ENCODE measurements at regions not wholly inside any gene's neighbourhood (a gene's known extent, or its start where the extent isn't known, plus 50 kb on each side); places are given as distances from the start of the nearest gene placed in this dataset.
"Not testable (repeated sequence)": the region's sequence is repeated elsewhere in the genome, so short reads cannot be mapped to it uniquely, and the experiment has no call there.

DNA sequence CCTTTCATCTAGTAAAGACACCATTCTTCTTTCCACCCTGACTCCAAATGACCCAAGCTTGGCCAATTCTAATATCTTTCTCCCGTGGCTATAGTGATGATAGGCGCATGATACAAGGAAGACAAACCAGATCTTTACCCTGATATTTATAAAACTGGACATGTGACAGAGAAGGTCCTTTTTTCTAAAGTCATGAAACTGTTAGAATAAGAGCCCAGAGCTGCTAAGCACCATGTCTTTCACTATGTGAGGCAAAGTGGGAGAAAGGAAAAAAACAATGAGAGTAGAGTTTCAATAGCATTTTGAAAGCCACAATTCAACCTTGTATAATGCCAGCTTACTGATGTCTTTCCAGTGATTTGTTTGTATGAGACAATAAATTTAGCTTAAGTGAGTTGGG lies 212.4 kb downstream of the RASSF9 start:
- DNase-seq (ENCODE audit: low read depth), result no peak
- H3K4me3 ChIP-seq (ENCODE audit: low read depth, low read length), result no peak overlapping the region

DNA sequence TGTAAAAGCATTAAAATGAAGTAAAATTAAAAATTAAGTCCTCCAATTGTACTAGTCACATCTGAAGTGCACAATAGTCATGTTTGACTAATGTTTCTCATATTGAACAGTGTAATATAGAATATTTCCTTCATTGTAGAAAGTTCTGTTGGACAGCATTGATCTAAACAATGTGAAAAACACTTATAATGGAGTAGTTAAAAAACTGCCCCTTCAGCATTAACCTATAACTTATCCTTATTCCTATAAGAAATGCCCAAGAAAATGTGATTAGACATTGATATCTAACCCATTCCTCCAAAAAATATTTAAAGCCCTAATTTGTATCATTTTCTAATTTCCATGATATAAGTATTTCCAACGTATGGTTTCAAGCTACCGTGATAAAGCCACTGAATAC lies 210.7 kb downstream of the RASSF9 start:
- H3K4me3 ChIP-seq (ENCODE audit: low read depth, low read length), result no peak overlapping the region
- no peak for DNase-seq (ENCODE audit: low read depth)

DNA sequence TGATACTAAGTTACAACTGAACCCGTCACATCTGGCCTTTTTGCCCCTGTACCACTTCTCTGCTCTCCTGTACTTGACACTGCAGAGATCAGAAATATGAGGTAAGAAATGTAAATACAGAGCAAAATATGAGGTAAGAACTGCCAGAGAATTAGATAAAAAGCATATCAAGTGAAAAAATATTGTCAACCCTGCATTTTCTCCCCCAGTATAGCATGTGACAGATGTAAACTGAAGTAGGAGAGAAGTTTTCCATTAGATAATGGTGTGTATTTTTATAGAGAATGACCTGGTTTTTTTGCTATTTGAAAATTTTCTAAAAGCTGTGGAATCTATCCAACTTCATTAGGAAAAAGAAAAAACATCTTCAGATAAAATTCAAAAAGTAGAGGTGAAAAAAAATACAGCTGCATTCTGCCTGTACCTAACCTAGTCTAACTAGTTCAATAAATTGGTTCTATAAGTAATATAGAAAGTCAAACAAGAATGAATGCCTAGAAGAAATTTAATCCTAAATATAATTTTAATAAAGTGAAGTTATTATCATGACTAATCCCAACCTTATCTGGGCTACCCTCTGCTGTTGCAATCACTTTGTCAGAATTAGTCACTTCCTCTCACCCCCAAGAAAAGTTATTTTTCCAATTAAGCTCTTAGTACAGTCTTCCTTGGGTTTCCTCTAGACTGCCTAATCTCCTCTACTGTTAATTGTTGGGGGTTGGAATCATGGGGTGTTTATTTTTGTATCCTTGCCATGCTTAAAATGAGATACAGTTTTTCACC lies 210.0 kb downstream of the RASSF9 start:
- H3K4me3 ChIP-seq (ENCODE audit: low read depth, low read length), result no peak overlapping the region
- peak; percentile 48 for DNase-seq (ENCODE audit: low read depth)

- no peak for DNase-seq (ENCODE audit: low read depth)
- H3K4me3 ChIP-seq (ENCODE audit: low read depth, low read length), result no peak overlapping the region
Observed at GRCh38 chr12:85626784-85627171, 209.4 kb downstream of the RASSF9 start.

GRCh38 chr12:85627584-85627983 lies 208.6 kb downstream of the RASSF9 start:
- H3K4me3 ChIP-seq (ENCODE audit: low read depth, low read length), result no peak overlapping the region
- DNase-seq (ENCODE audit: low read depth), result peak; percentile 69

DNA sequence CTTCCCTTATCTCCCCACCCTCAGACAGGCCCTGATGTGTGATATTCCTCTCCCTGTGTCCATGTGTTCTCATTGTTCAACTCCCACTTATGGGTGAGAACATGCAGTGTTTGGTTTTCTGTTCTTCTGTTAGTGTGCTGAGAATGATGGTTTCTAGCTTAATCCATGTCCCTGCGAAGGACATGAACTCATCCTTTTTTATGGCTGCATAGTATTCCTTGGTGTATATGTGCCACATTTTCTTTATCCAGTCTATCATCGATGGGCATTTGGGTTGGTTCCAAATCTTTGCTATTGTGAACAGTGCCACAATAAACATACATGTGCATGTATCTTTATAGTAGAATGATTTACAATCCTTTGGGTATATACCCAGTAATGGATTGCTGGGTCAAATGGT lies 207.6 kb downstream of the RASSF9 start:
- not testable (repeated sequence) for H3K4me3 ChIP-seq (ENCODE audit: low read depth, low read length); DNase-seq (ENCODE audit: low read depth)

DNA sequence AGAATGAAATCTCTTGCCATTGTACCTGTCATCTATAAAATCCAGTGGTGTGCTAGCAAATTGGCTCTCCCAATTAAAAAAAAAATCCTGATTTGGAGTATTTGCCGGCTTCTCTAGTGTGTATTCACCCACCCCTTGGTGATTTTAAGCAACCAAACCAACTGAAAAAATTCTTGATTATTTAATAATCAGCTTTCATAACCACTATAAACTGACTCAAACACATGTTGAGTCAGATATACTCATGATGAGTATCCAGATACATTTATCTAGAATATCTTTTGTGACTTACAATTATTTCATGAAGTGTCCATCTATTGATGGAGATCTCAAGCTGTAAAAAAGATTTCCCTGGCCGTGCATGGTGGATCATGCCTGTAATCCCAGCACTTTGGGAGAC lies 205.4 kb downstream of the RASSF9 start:
- no peak overlapping the region for H3K4me3 ChIP-seq (ENCODE audit: low read depth, low read length)

GRCh38 chr12:85632390-85632789 lies 203.8 kb downstream of the RASSF9 start:
- no peak overlapping the region for H3K4me3 ChIP-seq (ENCODE audit: low read depth, low read length)
- DNase-seq (ENCODE audit: low read depth), result no peak

More for the DNA sequence above, 205.4 kb downstream of the RASSF9 start:
- DNase-seq (ENCODE audit: low read depth), result no peak

- no peak overlapping the region for H3K4me3 ChIP-seq (ENCODE audit: low read depth, low read length)
- no peak for DNase-seq (ENCODE audit: low read depth)
Observed at GRCh38 chr12:85633491-85633890, 202.7 kb downstream of the RASSF9 start.

DNA sequence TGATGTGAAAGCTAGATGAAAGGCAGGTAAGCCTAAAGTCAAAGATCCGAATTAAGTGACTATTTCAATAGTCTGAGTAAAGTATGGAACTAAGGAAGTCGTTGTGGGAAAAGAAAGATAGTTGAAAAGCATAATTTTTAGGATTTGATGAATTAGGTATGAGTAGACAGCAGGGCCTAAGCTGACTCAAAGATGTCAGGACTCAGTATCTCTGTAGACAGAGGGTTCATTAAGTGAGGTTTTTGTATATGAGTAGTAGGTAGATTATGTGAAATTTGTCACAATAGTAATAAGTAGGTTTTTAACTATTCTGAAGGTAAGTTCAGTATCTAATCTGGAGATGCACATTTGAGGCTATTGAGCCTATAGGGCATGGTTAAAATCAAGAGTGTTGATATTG lies 196.4 kb downstream of the RASSF9 start:
- no peak for DNase-seq (ENCODE audit: low read depth)
- H3K4me3 ChIP-seq (ENCODE audit: low read depth, low read length), result no peak overlapping the region

DNA sequence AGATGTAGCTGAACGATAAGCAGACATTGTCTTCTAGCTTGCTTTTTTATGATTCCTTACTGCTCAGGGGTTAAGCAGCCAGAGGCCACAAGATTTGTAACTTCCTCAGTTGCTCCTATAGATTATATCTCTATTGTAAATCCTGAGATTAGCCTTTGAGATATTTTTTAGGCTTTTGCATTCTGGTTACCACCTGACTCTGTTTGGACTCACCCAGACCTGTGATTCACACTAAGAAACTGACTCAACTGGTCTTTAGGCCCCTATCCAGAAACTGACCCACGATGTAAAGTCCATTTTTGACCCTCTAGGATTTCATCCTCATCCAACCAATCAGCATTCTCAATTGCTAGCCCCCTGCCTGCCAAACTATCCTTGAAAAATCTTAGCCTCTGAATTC lies 194.4 kb downstream of the RASSF9 start:
- H3K4me3 ChIP-seq (ENCODE audit: low read depth, low read length), result no peak overlapping the region
- no peak for DNase-seq (ENCODE audit: low read depth)

DNA sequence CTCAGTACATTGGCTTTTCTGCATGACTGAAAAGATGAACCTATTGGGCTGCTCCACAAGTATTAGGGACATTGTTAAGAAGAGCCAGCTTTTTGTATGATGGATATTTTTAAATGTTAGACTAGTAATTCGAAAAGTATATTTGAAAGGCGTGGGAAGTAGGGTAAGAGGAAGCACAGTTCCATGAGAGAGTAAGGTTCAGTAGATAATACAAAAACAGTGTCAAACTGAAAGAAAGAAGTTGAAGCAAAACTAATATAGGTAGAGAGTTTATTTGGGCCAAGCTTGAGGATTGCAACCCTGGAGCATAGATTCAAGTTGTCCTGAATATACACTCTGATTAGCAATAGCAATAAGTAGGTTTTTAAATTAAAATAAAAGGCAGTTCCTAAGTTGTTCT lies 193.9 kb downstream of the RASSF9 start:
- no peak for DNase-seq (ENCODE audit: low read depth)
- no peak overlapping the region for H3K4me3 ChIP-seq (ENCODE audit: low read depth, low read length)

- DNase-seq (ENCODE audit: low read depth), result peak; percentile 69
Observed at GRCh38 chr12:85642808-85643207, 193.4 kb downstream of the RASSF9 start.

DNA sequence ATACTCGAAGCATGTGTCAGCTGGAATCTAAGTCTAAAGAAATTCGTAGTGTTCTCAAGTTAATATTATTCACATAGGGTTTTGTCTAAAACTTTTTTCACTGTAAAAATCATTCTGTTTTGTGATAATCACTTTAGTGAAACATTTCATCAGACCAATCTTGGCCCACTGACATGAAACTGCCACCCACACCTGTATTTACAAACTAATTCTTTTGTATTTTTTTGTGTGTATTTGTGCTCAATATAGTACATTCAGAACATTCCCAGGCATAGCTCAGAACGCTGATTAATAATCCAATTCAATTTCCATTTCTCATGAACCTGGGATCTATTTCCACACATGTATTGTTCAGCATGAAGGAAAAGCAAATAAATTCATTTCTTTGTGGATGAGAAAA lies 191.7 kb downstream of the RASSF9 start:
- H3K4me3 ChIP-seq (ENCODE audit: low read depth, low read length), result no peak overlapping the region
- DNase-seq (ENCODE audit: low read depth), result no peak

More at GRCh38 chr12:85642808-85643207, 193.4 kb downstream of the RASSF9 start:
- H3K4me3 ChIP-seq (ENCODE audit: low read depth, low read length), result no peak overlapping the region

DNA sequence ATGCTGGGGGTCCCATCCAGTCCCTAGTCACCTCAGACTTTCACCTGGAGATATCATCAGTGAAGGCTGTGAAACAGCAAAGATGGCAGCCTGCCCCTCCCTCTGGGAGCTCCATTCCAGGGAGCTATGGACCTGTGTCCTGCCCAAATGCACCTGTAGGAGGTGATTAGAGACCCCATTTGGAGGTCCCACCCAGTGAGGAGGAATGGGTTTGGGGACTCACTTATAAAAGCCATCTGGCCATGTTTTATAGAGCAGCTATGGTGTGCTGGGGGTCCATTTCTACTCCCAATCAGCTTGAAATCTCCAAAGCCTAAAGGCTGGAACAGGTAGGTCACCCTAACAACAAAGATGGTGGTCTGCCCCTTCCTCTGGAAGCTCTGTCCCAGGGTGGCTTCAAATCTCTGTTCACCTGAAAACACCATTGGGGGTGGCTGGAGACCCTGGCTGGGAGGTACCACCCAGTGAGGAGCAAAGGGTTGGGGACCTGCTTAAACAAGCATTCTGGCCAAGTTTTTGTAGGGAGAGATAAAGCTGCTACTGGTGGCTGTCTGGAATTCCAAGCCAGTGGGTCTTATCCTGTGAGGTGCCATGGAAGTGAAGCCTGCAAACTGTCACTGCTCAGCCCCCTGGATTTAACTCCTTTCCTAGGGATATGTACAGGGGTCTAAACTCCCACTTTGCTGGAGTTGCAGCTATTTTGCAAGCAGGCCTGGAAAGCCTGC lies 182.3 kb downstream of the RASSF9 start:
- DNase-seq (ENCODE audit: low read depth), result no peak
- H3K4me3 ChIP-seq (ENCODE audit: low read depth, low read length), result no peak overlapping the region

GRCh38 chr12:85654456-85654840 lies 181.8 kb downstream of the RASSF9 start:
- DNase-seq (ENCODE audit: low read depth), result no peak

GRCh38 chr12:85656561-85656960 lies 179.6 kb downstream of the RASSF9 start:
- no peak for DNase-seq (ENCODE audit: low read depth)
- no peak overlapping the region for H3K4me3 ChIP-seq (ENCODE audit: low read depth, low read length)

More at GRCh38 chr12:85654456-85654840, 181.8 kb downstream of the RASSF9 start:
- no peak overlapping the region for H3K4me3 ChIP-seq (ENCODE audit: low read depth, low read length)

- H3K4me3 ChIP-seq (ENCODE audit: low read depth, low read length), result no peak overlapping the region
- no peak for DNase-seq (ENCODE audit: low read depth)
Observed at GRCh38 chr12:85657251-85657650, 179.0 kb downstream of the RASSF9 start.

DNA sequence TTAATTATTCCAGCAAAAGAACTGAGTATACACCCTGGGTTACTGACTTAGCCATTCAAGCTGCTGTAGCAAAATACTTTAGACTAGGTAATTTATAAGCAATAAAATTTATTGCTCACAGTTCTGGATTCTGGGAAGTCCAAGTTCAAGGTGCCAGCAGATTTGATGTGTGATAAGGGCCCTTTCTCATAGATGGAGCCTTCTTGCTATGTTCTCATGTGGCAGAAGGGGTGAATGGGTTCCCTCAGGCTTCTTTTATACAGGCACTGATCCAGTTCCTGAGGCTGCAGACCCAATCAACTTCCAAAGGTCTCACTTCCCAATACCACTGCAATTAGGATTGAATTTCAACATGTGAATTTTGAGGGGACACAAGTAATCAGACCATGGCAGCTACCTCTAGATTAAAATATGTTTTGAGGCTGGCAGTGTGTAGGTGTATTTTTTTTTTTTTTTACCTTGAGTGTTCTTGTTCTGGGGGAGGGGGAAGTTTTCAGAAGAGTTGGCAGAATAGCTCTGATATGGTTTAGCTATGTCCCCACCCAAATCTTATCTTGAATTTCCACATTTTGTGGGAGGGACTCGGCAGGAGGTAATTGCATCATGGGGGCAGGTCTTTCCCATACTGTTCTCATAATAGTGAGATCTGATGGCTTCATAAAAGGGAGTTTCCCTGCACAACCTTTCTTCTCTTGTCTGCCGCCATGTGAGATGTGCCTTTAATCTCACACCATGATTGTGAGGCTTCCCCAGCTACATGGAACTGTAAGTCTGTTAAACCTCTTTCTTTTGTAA lies 178.2 kb downstream of the RASSF9 start:
- DNase-seq (ENCODE audit: low read depth), result no peak
- no peak overlapping the region for H3K4me3 ChIP-seq (ENCODE audit: low read depth, low read length)
